Activated CD4-positive, alpha-beta memory T cell treated with anti-CD3 and anti-CD28 coated beads, Interleukin-2, amount 10 ng/mL, durations not matched to agents 7 days and 5 days (primary cell): ENCODE measurements at regions not wholly inside any gene's neighbourhood (a gene's known extent, or its start where the extent isn't known, plus 50 kb on each side); places are given as distances from the start of the nearest gene placed in this dataset.
"Not testable (repeated sequence)": the region's sequence is repeated elsewhere in the genome, so short reads cannot be mapped to it uniquely, and the experiment has no call there.

Experiments
- CTCF ChIA-PET: fragments of 350-600 bp; sonication (Branson Sonifier 250); formaldehyde crosslinking; loops from one replicate; lab custom pipeline; 2021; ENCODE audit warnings: antibody characterized with exemption, inconsistent platforms; lab: Charles Lee
- POLR2A ChIA-PET: fragments of 350-600 bp; sonication (Branson Sonifier 250); formaldehyde crosslinking; loops from one replicate; lab custom pipeline; 2021; ENCODE audit warnings: antibody characterized with exemption; lab: Charles Lee
- DNase-seq: peaks from one replicate; pipeline ENCODE4 v3.0.0-alpha.2; 2020
- H3K27ac Mint-ChIP-seq: one replicate; pipeline ENCODE4 v1.8.0; 2021; ENCODE audit warnings: mild to moderate bottlenecking, mixed read lengths
- H3K27me3 Mint-ChIP-seq: one replicate; pipeline ENCODE4 v1.8.0; 2021; ENCODE audit warnings: mixed read lengths
- H3K36me3 Mint-ChIP-seq: one replicate; pipeline ENCODE4 v1.8.0; 2021; ENCODE audit warnings: low read depth, mixed read lengths
- H3K4me1 Mint-ChIP-seq: one replicate; pipeline ENCODE4 v1.8.0; 2021; ENCODE audit warnings: mixed read lengths
- H3K4me3 Mint-ChIP-seq: one replicate; pipeline ENCODE4 v1.8.0; 2021; ENCODE audit warnings: mild to moderate bottlenecking, mixed read lengths
- H3K9me3 Mint-ChIP-seq: one replicate; pipeline ENCODE4 v1.8.0; 2021; ENCODE audit warnings: mixed read lengths

GRCh38 chr6:140276133-140276532 is 901.7 kb upstream of the CITED2 start:
- H3K27me3 Mint-ChIP-seq: no peaks in the 10 kb centered on the region
- H3K9me3 Mint-ChIP-seq: no peaks in the 10 kb centered on the region
- H3K4me3 Mint-ChIP-seq: no peak overlapping the region
- ChIA-PET POLR2A (no interaction called here), CTCF (interaction anchor here (1.1 kb wide), 1 partner anchor 9 kb away, joined by 3 read pairs; no protein-coding TSS in a partner anchor)
- DNase-seq: no peak
- H3K27ac Mint-ChIP-seq: no peak overlapping the region
- no peaks in the 10 kb centered on the region for H3K36me3 Mint-ChIP-seq
- H3K4me1 Mint-ChIP-seq: no peaks in the 10 kb centered on the region

GRCh38 chr6:140275725-140276124 is 901.3 kb upstream of the CITED2 start:
- Mint-ChIP-seq H3K27me3 (no peaks in the 10 kb centered on the region), H3K27ac (no peak overlapping the region), H3K4me1 (no peaks in the 10 kb centered on the region), H3K4me3 (no peak overlapping the region), H3K9me3 (no peaks in the 10 kb centered on the region), H3K36me3 (no peaks in the 10 kb centered on the region)
- ChIA-PET POLR2A (no interaction called here), CTCF (interaction anchor here (1.1 kb wide), 1 partner anchor 10 kb away, joined by 3 read pairs; no protein-coding TSS in a partner anchor)
- DNase-seq: no peak

GRCh38 chr6:140274548-140274947 is 900.1 kb upstream of the CITED2 start:
- Mint-ChIP-seq H3K27me3 (no peaks in the 10 kb centered on the region), H3K9me3 (no peaks in the 10 kb centered on the region), H3K27ac (no peak overlapping the region), H3K4me3 (no peak overlapping the region), H3K36me3 (no peaks in the 10 kb centered on the region), H3K4me1 (no peaks in the 10 kb centered on the region)
- ChIA-PET POLR2A (no interaction called here), CTCF (no interaction called here)
- no peak for DNase-seq

- Mint-ChIP-seq H3K4me1 (no peaks in the 10 kb centered on the region), H3K9me3 (no peaks in the 10 kb centered on the region), H3K36me3 (no peaks in the 10 kb centered on the region), H3K27ac (no peak overlapping the region), H3K4me3 (no peak overlapping the region), H3K27me3 (no peaks in the 10 kb centered on the region)
- CTCF ChIA-PET: no interaction called here
- no peak for DNase-seq
- POLR2A ChIA-PET: no interaction called here
Observed at GRCh38 chr6:140271759-140272377, 897.4 kb upstream of the CITED2 start.

GRCh38 chr6:140269591-140270165 is 895.2 kb upstream of the CITED2 start:
- Mint-ChIP-seq H3K36me3 (no peaks in the 10 kb centered on the region), H3K27me3 (no peaks in the 10 kb centered on the region), H3K4me1 (no peaks in the 10 kb centered on the region), H3K9me3 (no peaks in the 10 kb centered on the region), H3K27ac (no peak overlapping the region), H3K4me3 (no peak overlapping the region)
- no peak for DNase-seq
- ChIA-PET CTCF (no interaction called here), POLR2A (no interaction called here)

DNA sequence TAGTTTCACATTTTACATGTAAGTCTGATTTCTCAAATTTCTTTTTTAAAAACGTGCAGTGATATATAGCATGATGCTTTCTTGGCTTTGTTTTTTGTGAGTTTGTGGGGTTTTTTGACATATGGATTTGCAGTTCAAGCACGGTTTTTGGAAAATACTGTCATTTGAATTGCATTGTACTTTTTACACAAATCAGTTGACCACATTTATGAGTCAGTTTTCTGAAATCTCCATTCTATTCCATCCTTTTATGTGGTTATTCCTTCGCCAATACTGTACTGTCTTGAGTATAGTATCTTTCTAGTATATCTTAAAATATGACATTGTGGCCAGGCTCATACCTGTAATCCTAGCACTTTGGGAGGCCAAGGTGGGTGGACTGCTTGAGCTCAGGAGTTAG is 890.0 kb upstream of the CITED2 start:
- H3K36me3 Mint-ChIP-seq: no peaks in the 10 kb centered on the region
- no peaks in the 10 kb centered on the region for H3K4me1 Mint-ChIP-seq
- no peaks in the 10 kb centered on the region for H3K27me3 Mint-ChIP-seq
- no peaks in the 10 kb centered on the region for H3K9me3 Mint-ChIP-seq
- no peak for DNase-seq
- H3K27ac Mint-ChIP-seq: no peak overlapping the region
- POLR2A ChIA-PET: no interaction called here
- H3K4me3 Mint-ChIP-seq: no peak overlapping the region
- CTCF ChIA-PET: no interaction called here

- H3K4me1 Mint-ChIP-seq, H3K36me3 Mint-ChIP-seq, DNase-seq, H3K9me3 Mint-ChIP-seq, H3K27ac Mint-ChIP-seq, CTCF ChIA-PET, H3K4me3 Mint-ChIP-seq, POLR2A ChIA-PET, H3K27me3 Mint-ChIP-seq: not testable (repeated sequence)
Observed at GRCh38 chr6:140258302-140258701, 883.9 kb upstream of the CITED2 start.

DNA sequence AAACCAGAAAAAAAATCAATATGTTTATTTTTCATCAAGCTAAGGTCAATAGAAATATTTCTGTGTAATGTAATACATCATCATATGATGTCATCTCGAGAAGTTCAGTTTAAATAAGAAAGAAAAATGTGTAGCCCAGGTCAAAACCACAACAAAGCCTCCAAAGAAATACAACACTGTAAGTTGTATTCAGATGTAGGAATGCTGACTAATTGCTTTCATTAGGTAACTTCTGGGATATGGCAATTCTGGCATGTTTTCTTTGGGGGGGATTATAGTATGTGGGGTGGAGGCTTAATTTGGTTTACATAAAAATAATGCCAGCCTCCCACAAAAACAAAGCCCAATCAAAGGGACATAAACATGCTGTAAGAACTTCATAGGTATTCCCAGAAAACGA is 881.8 kb upstream of the CITED2 start:
- POLR2A ChIA-PET: no interaction called here
- no peak for DNase-seq
- Mint-ChIP-seq H3K4me3 (no peak overlapping the region), H3K36me3 (no peaks in the 10 kb centered on the region), H3K4me1 (no peaks in the 10 kb centered on the region), H3K9me3 (no peaks in the 10 kb centered on the region), H3K27ac (no peak overlapping the region), H3K27me3 (peaks cover 3% of the 10 kb centered on the region)
- CTCF ChIA-PET: no interaction called here

DNA sequence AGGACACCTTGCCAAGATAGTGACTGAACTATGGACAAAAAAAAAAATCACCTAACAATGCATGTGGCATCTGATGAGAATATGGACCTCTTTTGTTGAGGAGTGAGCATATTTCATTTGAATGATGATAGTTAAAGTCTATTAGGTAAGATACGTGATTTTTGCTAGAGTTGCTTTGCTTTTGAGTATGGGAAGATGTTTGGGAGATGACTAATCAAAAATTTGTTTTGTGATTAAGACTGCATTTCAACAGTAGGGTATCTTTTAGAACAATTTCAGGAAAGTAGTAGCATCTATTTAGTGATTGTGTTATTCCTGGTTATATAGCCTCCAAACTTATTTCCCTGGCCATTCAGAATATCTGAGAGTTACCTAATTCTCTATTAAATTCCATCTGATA is 878.6 kb upstream of the CITED2 start:
- DNase-seq: no peak
- no peaks in the 10 kb centered on the region for H3K9me3 Mint-ChIP-seq
- no peak overlapping the region for H3K27ac Mint-ChIP-seq
- ChIA-PET CTCF (no interaction called here), POLR2A (no interaction called here)
- H3K27me3 Mint-ChIP-seq: peaks cover 3% of the 10 kb centered on the region
- no peak overlapping the region for H3K4me3 Mint-ChIP-seq
- H3K4me1 Mint-ChIP-seq: no peaks in the 10 kb centered on the region
- no peaks in the 10 kb centered on the region for H3K36me3 Mint-ChIP-seq

DNA sequence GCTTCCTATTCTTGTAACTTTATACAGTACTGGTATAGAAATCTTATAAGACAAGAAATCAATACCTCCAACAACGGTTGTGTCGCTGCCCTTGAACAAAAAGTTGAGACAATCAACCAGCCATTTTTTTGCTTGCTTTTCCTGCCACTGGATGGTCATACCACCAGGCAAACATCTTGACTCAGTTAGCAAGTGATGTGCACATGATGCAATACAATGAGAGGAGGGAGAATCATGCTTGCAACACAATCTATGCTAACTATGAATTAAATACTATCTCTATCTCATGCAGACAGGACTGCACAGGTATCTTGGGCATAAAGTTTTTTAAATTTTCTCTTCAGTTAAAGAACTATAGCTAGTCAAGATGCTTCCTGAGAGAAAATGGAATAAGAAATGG is 877.7 kb upstream of the CITED2 start:
- DNase-seq: no peak
- Mint-ChIP-seq H3K27ac (no peak overlapping the region), H3K4me3 (no peak overlapping the region), H3K36me3 (no peaks in the 10 kb centered on the region), H3K27me3 (peaks cover 3% of the 10 kb centered on the region), H3K9me3 (no peaks in the 10 kb centered on the region), H3K4me1 (no peaks in the 10 kb centered on the region)
- ChIA-PET POLR2A (no interaction called here), CTCF (no interaction called here)

- no peak for DNase-seq
- no peaks in the 10 kb centered on the region for H3K27me3 Mint-ChIP-seq
- no peaks in the 10 kb centered on the region for H3K36me3 Mint-ChIP-seq
- H3K4me3 Mint-ChIP-seq: no peak overlapping the region
- CTCF ChIA-PET: no interaction called here
- H3K4me1 Mint-ChIP-seq: no peaks in the 10 kb centered on the region
- no peaks in the 10 kb centered on the region for H3K9me3 Mint-ChIP-seq
- POLR2A ChIA-PET: no interaction called here
- H3K27ac Mint-ChIP-seq: no peak overlapping the region
Observed at GRCh38 chr6:140245296-140246040, 871.0 kb upstream of the CITED2 start.

GRCh38 chr6:140237251-140237650 is 862.8 kb upstream of the CITED2 start:
- Mint-ChIP-seq H3K4me3 (no peak overlapping the region), H3K4me1 (no peaks in the 10 kb centered on the region), H3K36me3 (no peaks in the 10 kb centered on the region), H3K9me3 (peaks cover 3% of the 10 kb centered on the region), H3K27ac (no peak overlapping the region), H3K27me3 (no peaks in the 10 kb centered on the region)
- POLR2A ChIA-PET: no interaction called here
- CTCF ChIA-PET: no interaction called here
- DNase-seq: no peak

DNA sequence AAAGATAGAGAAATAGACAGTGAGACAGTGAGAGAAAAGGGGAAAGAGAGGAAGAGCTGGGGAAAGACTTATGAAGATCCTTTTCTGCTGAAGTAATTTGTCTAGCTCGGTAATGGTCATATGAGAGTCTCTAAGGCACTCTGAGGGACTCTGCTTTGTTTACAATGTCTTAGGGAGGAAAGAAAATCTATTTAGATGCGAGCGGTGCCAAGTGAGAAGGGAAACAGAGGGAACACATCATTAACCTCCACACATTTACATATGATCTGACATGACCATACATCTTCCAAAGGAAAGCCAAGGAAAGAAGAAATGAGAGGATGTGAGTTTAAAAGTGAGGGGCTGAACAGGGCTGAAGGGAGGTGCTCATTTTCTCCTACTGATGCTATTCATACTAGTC is 862.3 kb upstream of the CITED2 start:
- Mint-ChIP-seq H3K36me3 (no peaks in the 10 kb centered on the region), H3K27me3 (no peaks in the 10 kb centered on the region), H3K27ac (no peak overlapping the region), H3K4me3 (no peak overlapping the region), H3K9me3 (peaks cover 3% of the 10 kb centered on the region), H3K4me1 (no peaks in the 10 kb centered on the region)
- POLR2A ChIA-PET: no interaction called here
- CTCF ChIA-PET: no interaction called here
- DNase-seq: no peak

GRCh38 chr6:140230282-140230681 is 855.8 kb upstream of the CITED2 start:
- H3K9me3 Mint-ChIP-seq: peaks cover 3% of the 10 kb centered on the region
- H3K36me3 Mint-ChIP-seq: no peaks in the 10 kb centered on the region
- H3K4me3 Mint-ChIP-seq: no peak overlapping the region
- H3K4me1 Mint-ChIP-seq: no peaks in the 10 kb centered on the region
- POLR2A ChIA-PET: no interaction called here
- no peak for DNase-seq
- H3K27ac Mint-ChIP-seq: no peak overlapping the region
- CTCF ChIA-PET: no interaction called here
- H3K27me3 Mint-ChIP-seq: no peaks in the 10 kb centered on the region
